Endodermal cell (in vitro differentiated cells): ENCODE measurements at regions not wholly inside any gene's neighbourhood (a gene's known extent, or its start where the extent isn't known, plus 50 kb on each side); places are given as distances from the start of the nearest gene placed in this dataset.

Experiments
- DNase-seq: peaks from one replicate; pipeline ENCODE4 v3.0.0-alpha.2; 2017
- H3K27ac ChIP-seq: 2 replicates; pipeline ENCODE4 v1.5.1; 2013; ENCODE audit warnings: mild to moderate bottlenecking, low read depth, low read length, moderate library complexity
- H3K27me3 ChIP-seq: 2 replicates; pipeline ENCODE4 v1.6.1; 2013; ENCODE audit warnings: mild to moderate bottlenecking, low read length, moderate library complexity; ENCODE audit not compliant: insufficient read depth, control insufficient read depth, poor library complexity, severe bottlenecking
- H3K36me3 ChIP-seq: 2 replicates; pipeline ENCODE4 v1.7.0; 2013; ENCODE audit warnings: mild to moderate bottlenecking, low read length, moderate library complexity; ENCODE audit not compliant: control insufficient read depth, insufficient read depth
- H3K4me1 ChIP-seq: one replicate; pipeline ENCODE4 v1.7.0; 2013; ENCODE audit warnings: low read length; ENCODE audit not compliant: control insufficient read depth, insufficient read depth
- H3K4me3 ChIP-seq: 2 replicates; pipeline ENCODE4 v1.5.1; 2013; ENCODE audit warnings: mild to moderate bottlenecking, low read length, moderate library complexity
- H3K9ac ChIP-seq: 2 replicates; pipeline ENCODE4 v1.6.1; 2013; ENCODE audit warnings: mild to moderate bottlenecking, low read length, moderate library complexity; ENCODE audit not compliant: poor library complexity, severe bottlenecking; ENCODE audit errors: extremely low read depth
- H3K9me3 ChIP-seq: 2 replicates; pipeline ENCODE4 v1.6.1; 2013; ENCODE audit warnings: mild to moderate bottlenecking, low read length, moderate library complexity; ENCODE audit not compliant: control insufficient read depth
- H3K27ac Mint-ChIP-seq: 2 replicates; pipeline ENCODE4 v1.8.0; 2020; ENCODE audit warnings: mixed read lengths
- H3K27me3 Mint-ChIP-seq: 2 replicates; pipeline ENCODE4 v1.8.0; 2021; ENCODE audit warnings: mild to moderate bottlenecking, mixed read lengths; ENCODE audit not compliant: insufficient read depth
- H3K36me3 Mint-ChIP-seq: 2 replicates; pipeline ENCODE4 v1.8.0; 2020; ENCODE audit warnings: low read depth, mixed read lengths
- H3K4me1 Mint-ChIP-seq: 2 replicates; pipeline ENCODE4 v1.8.0; 2020; ENCODE audit warnings: mixed read lengths
- H3K4me3 Mint-ChIP-seq: 2 replicates; pipeline ENCODE4 v1.8.0; 2020; ENCODE audit warnings: mild to moderate bottlenecking, moderate library complexity, mixed read lengths
- H3K9me3 Mint-ChIP-seq: 2 replicates; pipeline ENCODE4 v1.8.0; 2020; ENCODE audit warnings: mild to moderate bottlenecking, mixed read lengths
- WGBS, 2 experiments: methylation state at CpG; one replicate each; pipeline versions ENCODE4 v1.1.5 to v1.1.7; 2013; ENCODE audit warnings: missing lambda C conversion rate in 2 of 2, mixed read lengths in 1 of 2; ENCODE audit not compliant: insufficient coverage in 1 of 2, insufficient read length in 1 of 2; 5-methylcytosine and 5-hydroxymethylcytosine counted together
- TF ChIP-seq, protein P1 (sequence below): fragments of 200-600 bp; sonication (generic); conservative IDR thresholded peaks from 2 replicates; pipeline ENCODE4 v1.5.0; 2021; ENCODE audit warnings: antibody characterized with exemption, mild to moderate bottlenecking

DNA sequence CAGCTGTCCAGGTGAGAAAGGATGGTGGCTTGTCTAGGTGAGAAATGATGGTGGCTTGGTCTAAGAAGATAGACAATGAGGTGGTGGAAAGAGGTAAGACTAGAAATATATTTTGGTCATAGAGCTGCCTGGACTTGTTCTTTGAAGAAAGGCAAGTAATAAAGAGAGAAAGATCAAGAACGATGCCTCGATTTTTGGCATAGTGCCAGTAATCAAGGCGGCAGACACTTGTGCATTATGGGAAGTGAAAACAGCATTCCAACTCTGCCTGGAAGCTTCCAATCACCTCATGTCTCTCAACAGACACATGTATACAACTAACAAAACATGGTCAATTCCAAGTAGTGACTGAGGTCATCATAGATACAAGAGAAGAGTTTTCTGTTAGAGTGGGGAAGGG is 423.8 kb upstream of the NRP1 start:
- H3K9me3 ChIP-seq, result no peaks in the 10 kb centered on the region
- Mint-ChIP-seq H3K27me3 (no peaks in the 10 kb centered on the region), H3K4me1 (no peaks in the 10 kb centered on the region), H3K9me3 (no peaks in the 10 kb centered on the region), H3K36me3 (no peaks in the 10 kb centered on the region), H3K27ac (no peak overlapping the region), H3K4me3 (no peak overlapping the region)
- H3K27ac ChIP-seq, result no peak overlapping the region
- H3K36me3 ChIP-seq, result no peaks in the 10 kb centered on the region
- no peak for DNase-seq
- no peak overlapping the region for H3K9ac ChIP-seq
- H3K4me3 ChIP-seq, result no peak overlapping the region
- WGBS, 2 experiments, result 95 to 100% methylated on average over 2 to 3 of the region's 3 CpGs
- no peaks in the 10 kb centered on the region for H3K27me3 ChIP-seq
- no peaks in the 10 kb centered on the region for H3K4me1 ChIP-seq
- TF ChIP-seq, protein P1, sequence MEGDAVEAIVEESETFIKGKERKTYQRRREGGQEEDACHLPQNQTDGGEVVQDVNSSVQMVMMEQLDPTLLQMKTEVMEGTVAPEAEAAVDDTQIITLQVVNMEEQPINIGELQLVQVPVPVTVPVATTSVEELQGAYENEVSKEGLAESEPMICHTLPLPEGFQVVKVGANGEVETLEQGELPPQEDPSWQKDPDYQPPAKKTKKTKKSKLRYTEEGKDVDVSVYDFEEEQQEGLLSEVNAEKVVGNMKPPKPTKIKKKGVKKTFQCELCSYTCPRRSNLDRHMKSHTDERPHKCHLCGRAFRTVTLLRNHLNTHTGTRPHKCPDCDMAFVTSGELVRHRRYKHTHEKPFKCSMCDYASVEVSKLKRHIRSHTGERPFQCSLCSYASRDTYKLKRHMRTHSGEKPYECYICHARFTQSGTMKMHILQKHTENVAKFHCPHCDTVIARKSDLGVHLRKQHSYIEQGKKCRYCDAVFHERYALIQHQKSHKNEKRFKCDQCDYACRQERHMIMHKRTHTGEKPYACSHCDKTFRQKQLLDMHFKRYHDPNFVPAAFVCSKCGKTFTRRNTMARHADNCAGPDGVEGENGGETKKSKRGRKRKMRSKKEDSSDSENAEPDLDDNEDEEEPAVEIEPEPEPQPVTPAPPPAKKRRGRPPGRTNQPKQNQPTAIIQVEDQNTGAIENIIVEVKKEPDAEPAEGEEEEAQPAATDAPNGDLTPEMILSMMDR, result no peak

DNA sequence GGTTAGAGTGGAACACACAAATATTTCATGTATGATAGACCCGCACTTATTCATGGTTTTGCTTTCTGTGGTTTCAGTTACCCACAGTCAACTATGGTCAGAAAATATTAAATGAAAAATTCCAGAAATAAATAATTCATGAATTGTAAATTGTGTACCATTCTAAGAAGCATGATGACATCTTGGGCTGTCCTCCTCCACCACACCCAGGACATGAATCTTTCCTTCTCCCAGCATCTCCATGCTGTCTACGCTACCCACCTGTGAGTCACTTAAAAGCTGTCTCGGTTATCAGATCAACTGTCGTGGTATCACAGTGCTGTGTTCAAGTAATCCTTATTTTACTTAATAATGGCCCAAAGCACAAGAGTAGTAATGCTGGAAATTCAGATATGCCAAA is 419.6 kb upstream of the NRP1 start:
- WGBS, 2 experiments, result 98 to 100% methylated on average over 2 to 4 of the region's 4 CpGs
- Histone ChIP-seq H3K4me1 (no peaks in the 10 kb centered on the region), H3K27ac (no peak overlapping the region), H3K9ac (no peak overlapping the region), H3K4me3 (no peak overlapping the region), H3K36me3 (no peaks in the 10 kb centered on the region), H3K27me3 (no peaks in the 10 kb centered on the region), H3K9me3 (no peaks in the 10 kb centered on the region)
- no peaks in the 10 kb centered on the region for H3K27me3 Mint-ChIP-seq
- DNase-seq, result no peak
- H3K36me3 Mint-ChIP-seq, result no peaks in the 10 kb centered on the region
- no peak overlapping the region for H3K4me3 Mint-ChIP-seq
- no peaks in the 10 kb centered on the region for H3K9me3 Mint-ChIP-seq
- no peak overlapping the region for H3K27ac Mint-ChIP-seq
- TF ChIP-seq, protein P1, result no peak
- H3K4me1 Mint-ChIP-seq, result no peaks in the 10 kb centered on the region

DNA sequence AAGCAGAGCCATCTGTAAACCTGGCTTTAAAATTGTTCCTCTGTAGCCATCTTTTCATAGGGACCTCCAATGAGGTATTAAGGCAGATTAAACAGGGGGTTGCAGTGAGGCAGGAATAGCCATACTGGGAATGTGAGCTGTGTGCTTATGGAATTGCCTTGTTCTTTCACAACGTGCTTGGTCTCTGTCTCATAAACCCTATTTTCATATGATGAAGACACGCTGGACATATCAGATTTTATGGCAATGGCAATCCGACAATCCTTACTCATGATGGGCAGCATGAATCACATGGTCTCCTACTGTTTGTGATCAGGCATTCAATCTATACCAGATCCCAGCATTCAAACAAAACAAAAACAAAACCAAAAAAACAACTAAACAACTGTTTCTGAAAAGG is 418.9 kb upstream of the NRP1 start:
- no peak overlapping the region for H3K27ac Mint-ChIP-seq
- 91 to 100% methylated on average over 3 of the region's 3 CpGs for WGBS, 2 experiments
- Histone ChIP-seq H3K36me3 (no peaks in the 10 kb centered on the region), H3K4me1 (no peaks in the 10 kb centered on the region), H3K4me3 (no peak overlapping the region), H3K27ac (no peak overlapping the region), H3K9me3 (no peaks in the 10 kb centered on the region), H3K27me3 (no peaks in the 10 kb centered on the region), H3K9ac (no peak overlapping the region)
- DNase-seq, result no peak
- TF ChIP-seq, protein P1, result no peak
- H3K4me1 Mint-ChIP-seq, result no peaks in the 10 kb centered on the region
- H3K36me3 Mint-ChIP-seq, result no peaks in the 10 kb centered on the region
- H3K4me3 Mint-ChIP-seq, result no peak overlapping the region
- H3K27me3 Mint-ChIP-seq, result no peaks in the 10 kb centered on the region
- H3K9me3 Mint-ChIP-seq, result no peaks in the 10 kb centered on the region
